Breast epithelium (tissue), 4 donors: ENCODE measurements at regions not wholly inside any gene's neighbourhood (a gene's known extent, or its start where the extent isn't known, plus 50 kb on each side); places are given as distances from the start of the nearest gene placed in this dataset.
"Not testable (repeated sequence)": the region's sequence is repeated elsewhere in the genome, so short reads cannot be mapped to it uniquely, and the experiment has no call there.

ENCODE experiments used
- DNase-seq, 2 donors: peaks; one replicate each; pipeline ENCODE4 v3.0.0-alpha.2; 2019; ENCODE audit warnings: low spot score in 2 of 2
- H3K27ac ChIP-seq, 2 donors: fragments of 200-600 bp; sonication (generic) in 1 of 2; one replicate each; pipeline ENCODE4 v1.5.1; 2016 to 2019; ENCODE audit warnings: mild to moderate bottlenecking in 1 of 2
- H3K27me3 ChIP-seq, 2 donors: fragments of 200-600 bp; sonication (generic) in 1 of 2; one replicate each; pipeline versions ENCODE4 v1.5.1 to v1.6.0; 2017 to 2019; ENCODE audit warnings: control low read depth in 1 of 2, mild to moderate bottlenecking in 1 of 2
- H3K36me3 ChIP-seq: fragments of 200-600 bp; one replicate; pipeline ENCODE4 v1.5.1; 2019
- H3K4me1 ChIP-seq, 2 donors: fragments of 200-600 bp; sonication (generic); one replicate each; pipeline ENCODE4 v1.5.1; 2016 to 2019; ENCODE audit warnings: control low read depth in 1 of 2
- H3K4me3 ChIP-seq, 3 donors: fragments of 200-600 bp; sonication (generic); 1 replicate in 2 of 3; 2 replicates in 1 of 3; pipeline ENCODE4 v1.5.1; 2016 to 2019; ENCODE audit warnings: mild to moderate bottlenecking in 3 of 3, moderate library complexity in 2 of 3
- H3K9me3 ChIP-seq, 2 donors: fragments of 200-600 bp; sonication (generic) in 1 of 2; one replicate each; pipeline ENCODE4 v1.5.1; 2016 to 2019; ENCODE audit warnings: control low read depth in 1 of 2
- POLR2A ChIP-seq: fragments of 450-650 bp; IDR thresholded peaks from one replicate; pipeline ENCODE4 v1.6.1; 2016; ENCODE audit warnings: antibody characterized with exemption, mild to moderate bottlenecking, moderate library complexity
- POLR2AphosphoS5 ChIP-seq, 3 donors: sonication (generic); formaldehyde crosslinking; IDR thresholded peaks; one replicate each; pipeline ENCODE4 v1.6.1; 2017; ENCODE audit warnings: antibody characterized with exemption in 3 of 3
- intact Hi-C: fragments of 100-400 bp; cut with DNase I; formaldehyde crosslinking; loops from one replicate; pipeline ENCODE4 v1.15.1; 2023; ENCODE audit warnings: low total_unique reads
- TF ChIP-seq, protein P1 (sequence below), 3 donors: fragments of 450-650 bp; IDR thresholded peaks; one replicate each; pipeline ENCODE4 v1.5.1; 2016 to 2017; ENCODE audit warnings: antibody characterized with exemption in 3 of 3, mild to moderate bottlenecking in 3 of 3, moderate library complexity in 3 of 3

DNA sequence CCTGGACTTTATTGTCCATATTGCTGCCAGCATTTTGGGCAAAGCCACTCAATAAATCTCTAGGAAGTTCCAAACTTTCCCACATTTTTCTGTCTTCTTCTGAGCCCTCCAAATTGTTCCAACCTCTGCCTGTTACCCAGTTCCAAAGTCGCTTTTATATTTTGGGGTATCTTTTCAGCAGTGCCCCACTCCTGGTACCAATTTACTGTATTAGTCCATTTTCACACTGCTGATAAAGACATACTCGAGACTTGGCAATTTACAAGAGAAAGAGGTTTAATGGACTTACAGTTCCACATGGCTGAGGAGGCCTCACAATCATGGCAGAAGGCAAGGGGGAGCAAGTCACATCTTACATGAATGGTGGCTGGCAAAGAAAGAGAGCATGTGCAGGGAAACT lies 53.4 kb downstream of the AHSP start:
- H3K27me3 ChIP-seq, intact Hi-C loops, DNase-seq: not testable (repeated sequence)

DNA sequence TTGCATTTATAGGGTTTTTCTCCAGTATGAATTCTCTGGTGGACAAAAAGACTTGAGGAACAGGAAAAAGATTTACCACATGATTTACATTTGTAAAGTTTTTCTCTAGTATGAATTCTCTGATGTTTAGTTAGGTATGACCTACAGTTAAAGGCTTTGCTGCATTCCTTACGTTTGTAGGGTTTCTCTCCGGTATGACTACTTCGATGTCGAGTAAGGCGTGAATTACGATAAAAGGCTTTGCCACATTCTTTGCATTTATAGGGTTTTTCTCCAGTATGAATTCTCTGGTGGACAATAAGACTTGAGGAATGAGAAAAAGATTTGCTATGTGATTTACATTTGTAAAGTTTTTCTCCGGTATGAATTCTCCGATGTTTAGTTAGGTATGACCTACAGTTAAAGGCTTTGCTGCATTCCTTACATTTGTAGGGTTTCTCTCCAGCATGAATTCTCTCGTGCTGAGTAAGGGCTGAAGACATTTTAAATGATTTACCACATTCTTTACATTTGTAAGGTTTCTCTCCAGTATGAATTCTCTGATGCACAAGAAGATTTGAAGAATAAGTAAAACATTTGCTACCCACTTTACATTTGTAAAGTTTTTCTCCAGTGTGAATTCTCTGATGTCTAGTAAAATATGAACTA lies 74.2 kb downstream of the AHSP start:
- intact Hi-C loops, H3K27ac ChIP-seq, H3K36me3 ChIP-seq, DNase-seq, H3K27me3 ChIP-seq, H3K4me3 ChIP-seq, H3K4me1 ChIP-seq: not testable (repeated sequence)
- peaks cover 33 to 83% of the 10 kb centered on the region in 2 donors for H3K9me3 ChIP-seq

More for the DNA sequence above, 53.4 kb downstream of the AHSP start:
- H3K9me3 ChIP-seq = peaks cover 23 to 52% of the 10 kb centered on the region in 2 donors
- H3K27ac ChIP-seq, H3K4me1 ChIP-seq, H3K36me3 ChIP-seq, H3K4me3 ChIP-seq: not testable (repeated sequence)

DNA sequence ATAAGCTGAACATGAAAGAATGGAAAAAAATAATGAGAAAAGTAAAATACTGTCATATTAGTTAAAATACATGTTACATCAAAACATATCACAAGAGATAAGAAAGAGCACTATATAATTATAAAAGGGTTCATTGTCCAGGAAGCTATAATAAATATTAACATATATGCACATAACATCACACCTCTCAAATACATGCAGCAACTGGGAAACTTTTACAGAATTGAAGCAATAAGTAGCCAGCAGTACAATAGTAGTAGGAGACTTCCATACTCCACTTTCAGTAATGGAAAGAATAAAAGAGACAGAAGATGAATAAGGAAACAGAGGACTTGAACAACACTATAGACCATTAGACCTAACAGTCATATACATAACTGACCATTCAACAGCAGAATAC lies 90.4 kb downstream of the AHSP start:
- no peak for DNase-seq
- Histone ChIP-seq H3K27me3 (no peaks in the 10 kb centered on the region), H3K4me3 (no peak overlapping the region), H3K36me3 (no peaks in the 10 kb centered on the region), H3K27ac (no peak overlapping the region), H3K4me1 (no peaks in the 10 kb centered on the region), H3K9me3 (peaks cover 7 to 13% of the 10 kb centered on the region in 2 donors)
- TF ChIP-seq POLR2AphosphoS5 (IDR thresholded peaks at IDR 0.05) (no peak), POLR2A (no peak)
- TF ChIP-seq, protein P1, sequence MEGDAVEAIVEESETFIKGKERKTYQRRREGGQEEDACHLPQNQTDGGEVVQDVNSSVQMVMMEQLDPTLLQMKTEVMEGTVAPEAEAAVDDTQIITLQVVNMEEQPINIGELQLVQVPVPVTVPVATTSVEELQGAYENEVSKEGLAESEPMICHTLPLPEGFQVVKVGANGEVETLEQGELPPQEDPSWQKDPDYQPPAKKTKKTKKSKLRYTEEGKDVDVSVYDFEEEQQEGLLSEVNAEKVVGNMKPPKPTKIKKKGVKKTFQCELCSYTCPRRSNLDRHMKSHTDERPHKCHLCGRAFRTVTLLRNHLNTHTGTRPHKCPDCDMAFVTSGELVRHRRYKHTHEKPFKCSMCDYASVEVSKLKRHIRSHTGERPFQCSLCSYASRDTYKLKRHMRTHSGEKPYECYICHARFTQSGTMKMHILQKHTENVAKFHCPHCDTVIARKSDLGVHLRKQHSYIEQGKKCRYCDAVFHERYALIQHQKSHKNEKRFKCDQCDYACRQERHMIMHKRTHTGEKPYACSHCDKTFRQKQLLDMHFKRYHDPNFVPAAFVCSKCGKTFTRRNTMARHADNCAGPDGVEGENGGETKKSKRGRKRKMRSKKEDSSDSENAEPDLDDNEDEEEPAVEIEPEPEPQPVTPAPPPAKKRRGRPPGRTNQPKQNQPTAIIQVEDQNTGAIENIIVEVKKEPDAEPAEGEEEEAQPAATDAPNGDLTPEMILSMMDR (IDR thresholded peaks at IDR 0.05) = no peak
- intact Hi-C loops = no loop called here

DNA sequence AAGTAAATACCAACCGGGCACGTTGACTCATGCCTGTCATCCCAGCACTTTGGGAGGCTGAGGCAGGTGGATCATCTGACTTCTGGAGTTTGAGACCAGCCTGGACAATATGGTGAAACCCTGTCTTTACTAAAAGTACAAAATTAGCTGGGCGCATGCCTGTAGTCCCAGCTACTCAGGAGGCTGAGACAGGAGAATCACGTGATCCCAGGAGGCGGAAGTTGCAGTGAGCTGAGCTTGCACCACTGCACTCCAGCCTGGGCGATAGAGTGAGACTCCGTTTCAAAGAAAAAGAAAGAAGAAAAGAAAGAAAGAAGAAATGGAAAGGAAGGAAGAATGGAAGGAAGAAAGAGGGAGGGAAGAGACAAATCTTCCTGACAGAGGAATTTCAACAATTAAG lies 108.7 kb downstream of the AHSP start:
- Histone ChIP-seq H3K27me3 (no peaks in the 10 kb centered on the region), H3K4me3 (no peak overlapping the region), H3K27ac (no peak overlapping the region), H3K36me3 (no peaks in the 10 kb centered on the region), H3K9me3 (no peaks in the 10 kb centered on the region), H3K4me1 (no peaks in the 10 kb centered on the region)
- intact Hi-C loops = no loop called here
- DNase-seq = no peak
- TF ChIP-seq, protein P1 (IDR thresholded peaks at IDR 0.05) = no peak
- no peak for TF ChIP-seq POLR2AphosphoS5 (IDR thresholded peaks at IDR 0.05)
- no peak for TF ChIP-seq POLR2A

DNA sequence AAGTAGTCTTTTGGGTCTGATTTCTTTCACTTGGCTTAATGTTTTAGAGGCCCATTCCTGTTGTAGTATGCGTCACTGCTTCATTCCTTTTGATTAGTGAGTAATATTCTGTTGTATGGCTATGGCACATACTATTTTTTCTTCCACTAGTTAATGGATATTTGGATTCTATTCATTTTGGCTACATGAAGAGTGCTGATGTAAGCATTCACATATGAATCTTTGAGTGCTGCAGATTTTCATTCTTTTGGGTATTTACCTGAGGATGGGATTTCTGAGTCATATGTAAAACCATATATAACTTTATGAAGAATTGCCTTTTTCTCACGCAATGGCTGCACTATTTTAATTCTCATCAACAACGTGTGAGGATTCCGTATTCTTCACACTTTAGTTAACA lies 113.6 kb downstream of the AHSP start:
- Histone ChIP-seq H3K27me3 (no peaks in the 10 kb centered on the region), H3K4me3 (no peak overlapping the region), H3K27ac (no peak overlapping the region), H3K4me1 (no peaks in the 10 kb centered on the region), H3K36me3 (no peaks in the 10 kb centered on the region), H3K9me3 (no peaks in the 10 kb centered on the region)
- DNase-seq = no peak
- TF ChIP-seq, protein P1 (IDR thresholded peaks at IDR 0.05) = no peak
- TF ChIP-seq POLR2AphosphoS5 (IDR thresholded peaks at IDR 0.05) (no peak), POLR2A (no peak)
- intact Hi-C loops = no loop called here

DNA sequence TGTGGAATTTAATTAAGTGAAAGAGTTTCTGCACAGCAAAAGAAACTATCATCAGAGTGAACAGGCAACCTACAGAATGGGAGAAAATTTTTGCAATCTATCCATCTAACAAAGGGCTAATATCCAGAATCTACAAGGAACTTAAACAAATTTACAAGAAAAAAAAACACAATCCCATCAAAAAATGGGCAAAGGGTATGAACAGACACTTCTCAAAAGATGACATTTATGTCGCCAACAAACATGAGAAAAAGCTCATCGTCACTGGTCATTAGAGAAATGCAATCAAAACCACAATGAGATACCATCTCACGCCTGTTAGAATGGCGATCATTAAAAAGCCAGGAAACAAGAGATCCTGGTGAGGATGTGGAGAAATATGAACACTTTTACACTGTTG lies 128.0 kb downstream of the AHSP start:
- H3K27me3 ChIP-seq, H3K4me1 ChIP-seq, intact Hi-C loops, H3K9me3 ChIP-seq, H3K27ac ChIP-seq, DNase-seq, H3K4me3 ChIP-seq, H3K36me3 ChIP-seq: not testable (repeated sequence)
